ENCODE measurements at regions not wholly inside any gene's neighbourhood (a gene's known extent, or its start where the extent isn't known, plus 50 kb on each side); places are given as distances from the start of the nearest gene placed in this dataset.
A peak's percentile ranks its signal among the peaks of the same experiment; 100 is the strongest.

GRCh38 chr13:32917504-32917903, 98.7 kb upstream of the KL start:
- intact Hi-C loops (cut with DNase I) = no loop called here
- Histone ChIP-seq H3K4me1 (ENCODE audit: control insufficient read depth in 2 of 3, insufficient read depth in 2 of 3, low read depth in 1 of 3, low read length in 3 of 3) (peaks cover 0 to 11% (median 5%) of the 10 kb centered on the region in 3 donors), H3K36me3 (ENCODE audit: control insufficient read depth in 2 of 3, insufficient read depth in 3 of 3, low read length in 3 of 3) (no peaks in the 10 kb centered on the region), H3K9me3 (ENCODE audit: control insufficient read depth in 2 of 3, insufficient read depth in 1 of 3, low read length in 3 of 3) (peaks cover 0 to 9% (median 0%) of the 10 kb centered on the region in 3 donors), H3K27ac (ENCODE audit: low read depth in 2 of 2, low read length in 2 of 2) (no peak overlapping the region), H3K9ac (ENCODE audit: low read length in 3 of 3) (no peak overlapping the region), H3K27me3 (ENCODE audit: control insufficient read depth, insufficient read depth, low read length) (no peaks in the 10 kb centered on the region), H3K4me3 (ENCODE audit: low read length in 3 of 3) (no peak overlapping the region)
- no peak for DNase-seq
- TF ChIP-seq CTCF (IDR thresholded peaks at IDR 0.05; ENCODE audit: borderline replicate concordance, extremely low read depth, insufficient read depth) = no peak
- FAIRE-seq = no peak

- FAIRE-seq = no peak
Measured at GRCh38 chr13:32923725-32924124, 92.5 kb upstream of the KL start.

GRCh38 chr13:32924886-32925285, 91.3 kb upstream of the KL start:
- Histone ChIP-seq H3K4me3 (ENCODE audit: low read length in 3 of 3) (no peak overlapping the region), H3K36me3 (ENCODE audit: control insufficient read depth in 2 of 3, insufficient read depth in 3 of 3, low read length in 3 of 3) (no peaks in the 10 kb centered on the region), H3K9ac (ENCODE audit: low read length in 3 of 3) (no peak overlapping the region), H3K27me3 (ENCODE audit: control insufficient read depth, insufficient read depth, low read length) (no peaks in the 10 kb centered on the region), H3K9me3 (ENCODE audit: control insufficient read depth in 2 of 3, insufficient read depth in 1 of 3, low read length in 3 of 3) (no peaks in the 10 kb centered on the region), H3K4me1 (ENCODE audit: control insufficient read depth in 2 of 3, insufficient read depth in 2 of 3, low read depth in 1 of 3, low read length in 3 of 3) (peaks cover 0 to 5% (median 0%) of the 10 kb centered on the region in 3 donors), H3K27ac (ENCODE audit: low read depth in 2 of 2, low read length in 2 of 2) (no peak overlapping the region)
- TF ChIP-seq CTCF (IDR thresholded peaks at IDR 0.05; ENCODE audit: borderline replicate concordance, extremely low read depth, insufficient read depth) = no peak
- FAIRE-seq = no peak
- intact Hi-C loops (cut with DNase I) = no loop called here
- peak in 1 of 5 donors; percentile 40 for DNase-seq

More at GRCh38 chr13:32923725-32924124, 92.5 kb upstream of the KL start:
- Histone ChIP-seq H3K9ac (ENCODE audit: low read length in 3 of 3) (no peak overlapping the region), H3K4me1 (ENCODE audit: control insufficient read depth in 2 of 3, insufficient read depth in 2 of 3, low read depth in 1 of 3, low read length in 3 of 3) (peaks cover 0 to 5% (median 0%) of the 10 kb centered on the region in 3 donors), H3K9me3 (ENCODE audit: control insufficient read depth in 2 of 3, insufficient read depth in 1 of 3, low read length in 3 of 3) (no peaks in the 10 kb centered on the region), H3K27ac (ENCODE audit: low read depth in 2 of 2, low read length in 2 of 2) (no peak overlapping the region), H3K4me3 (ENCODE audit: low read length in 3 of 3) (no peak overlapping the region), H3K27me3 (ENCODE audit: control insufficient read depth, insufficient read depth, low read length) (no peaks in the 10 kb centered on the region), H3K36me3 (ENCODE audit: control insufficient read depth in 2 of 3, insufficient read depth in 3 of 3, low read length in 3 of 3) (no peaks in the 10 kb centered on the region)
- intact Hi-C loops (cut with DNase I) = no loop called here
- no peak for DNase-seq
- TF ChIP-seq CTCF (IDR thresholded peaks at IDR 0.05; ENCODE audit: borderline replicate concordance, extremely low read depth, insufficient read depth) = no peak

- DNase-seq (peak in 1 of 5 donors; percentile 73), FAIRE-seq (no peak)
- Histone ChIP-seq H3K27me3 (ENCODE audit: control insufficient read depth, insufficient read depth, low read length) (no peaks in the 10 kb centered on the region), H3K4me1 (ENCODE audit: control insufficient read depth in 2 of 3, insufficient read depth in 2 of 3, low read depth in 1 of 3, low read length in 3 of 3) (peaks cover 0 to 5% (median 0%) of the 10 kb centered on the region in 3 donors), H3K27ac (ENCODE audit: low read depth in 2 of 2, low read length in 2 of 2) (no peak overlapping the region), H3K36me3 (ENCODE audit: control insufficient read depth in 2 of 3, insufficient read depth in 3 of 3, low read length in 3 of 3) (no peaks in the 10 kb centered on the region), H3K9me3 (ENCODE audit: control insufficient read depth in 2 of 3, insufficient read depth in 1 of 3, low read length in 3 of 3) (no peaks in the 10 kb centered on the region), H3K4me3 (ENCODE audit: low read length in 3 of 3) (no peak overlapping the region), H3K9ac (ENCODE audit: low read length in 3 of 3) (no peak overlapping the region)
- no peak for TF ChIP-seq CTCF (IDR thresholded peaks at IDR 0.05; ENCODE audit: borderline replicate concordance, extremely low read depth, insufficient read depth)
- intact Hi-C loops (cut with DNase I) = no loop called here
Measured at GRCh38 chr13:32925506-32925905, 90.7 kb upstream of the KL start.

Measured in kidney (tissue), 13 donors.